ENCODE measurements at regions not wholly inside any gene's neighbourhood (a gene's known extent, or its start where the extent isn't known, plus 50 kb on each side); places are given as distances from the start of the nearest gene placed in this dataset.

GRCh38 chr5:24804221-24804681, 159.5 kb upstream of the CDH10 start (continued):
- TF ChIP-seq GABPA (IDR thresholded peaks at IDR 0.05; ENCODE audit: borderline replicate concordance, insufficient read depth, low read length) (no peak), USF2 (IDR thresholded peaks at IDR 0.05; ENCODE audit: low read length) (no peak), NRF1 (IDR thresholded peaks at IDR 0.05; ENCODE audit: low read depth, low read length) (no peak), KDM4A (IDR thresholded peaks at IDR 0.05; ENCODE audit: low read depth, low read length, severe bottlenecking) (no peak), TAF7 (optimal IDR thresholded peaks at IDR 0.05; ENCODE audit: borderline replicate concordance, low read depth, low read length) (no peak), CREB1 (IDR thresholded peaks at IDR 0.05) (no peak)

Data from H1 (cell line).